DOHH2 (cell line): ENCODE measurements at regions not wholly inside any gene's neighbourhood (a gene's known extent, or its start where the extent isn't known, plus 50 kb on each side); places are given as distances from the start of the nearest gene placed in this dataset.

Source experiments
- H3F3A ChIP-seq: fragments of 200-600 bp; sonication (generic), shearing (Covaris generic); 2 replicates; pipeline ENCODE4 v1.6.0; 2016; ENCODE audit warnings: antibody characterized with exemption, mild to moderate bottlenecking; ENCODE audit not compliant: control insufficient read depth, insufficient read depth
- H3K27ac ChIP-seq: fragments of 200-600 bp; sonication (generic); 2 replicates; pipeline ENCODE4 v1.5.1; 2014; ENCODE audit warnings: low read depth, mild to moderate bottlenecking, low read length, moderate library complexity
- H3K27me3 ChIP-seq: fragments of 200-600 bp; sonication (generic); 2 replicates; pipeline ENCODE4 v1.6.1; 2014; ENCODE audit warnings: mild to moderate bottlenecking, low read length, mixed read lengths; ENCODE audit not compliant: control insufficient read depth
- H3K36me3 ChIP-seq: fragments of 200-600 bp; sonication (generic); 2 replicates; pipeline ENCODE4 v1.6.1; 2014; ENCODE audit warnings: mild to moderate bottlenecking, low read length, moderate library complexity, mixed read lengths; ENCODE audit not compliant: control insufficient read depth
- H3K4me1 ChIP-seq: fragments of 200-600 bp; sonication (generic); 2 replicates; pipeline ENCODE4 v1.6.1; 2014; ENCODE audit warnings: mild to moderate bottlenecking, low read length, mixed read lengths; ENCODE audit not compliant: control insufficient read depth
- H3K4me2 ChIP-seq: fragments of 200-600 bp; sonication (generic); 2 replicates; pipeline ENCODE4 v1.6.0; 2014; ENCODE audit warnings: mild to moderate bottlenecking, low read length, moderate library complexity
- H3K4me3 ChIP-seq: fragments of 200-600 bp; sonication (generic); 2 replicates; pipeline ENCODE4 v1.5.1; 2014; ENCODE audit warnings: mild to moderate bottlenecking, low read length, mixed read lengths
- H3K79me2 ChIP-seq: fragments of 200-600 bp; sonication (generic); 2 replicates; pipeline ENCODE4 v1.6.1; 2014; ENCODE audit warnings: mild to moderate bottlenecking, low read length, mixed read lengths; ENCODE audit not compliant: control insufficient read depth
- H3K9me2 ChIP-seq: fragments of 200-600 bp; sonication (generic); replicated peaks from 2 replicates; pipeline ENCODE4 v1.6.1; 2014; ENCODE audit warnings: mild to moderate bottlenecking, low read length, mixed read lengths; ENCODE audit not compliant: control insufficient read depth
- H3K9me3 ChIP-seq: fragments of 200-600 bp; sonication (generic); 2 replicates; pipeline ENCODE4 v1.6.1; 2014; ENCODE audit warnings: antibody characterized with exemption, low read length, mixed read lengths; ENCODE audit not compliant: control insufficient read depth, insufficient read depth
- H4K20me1 ChIP-seq: fragments of 200-600 bp; sonication (generic); 2 replicates; pipeline ENCODE4 v1.6.0; 2014; ENCODE audit warnings: low read depth, mild to moderate bottlenecking, antibody characterized with exemption, low read length, moderate library complexity; ENCODE audit not compliant: control insufficient read depth, insufficient read depth
- CTCF ChIP-seq: fragments of 200-600 bp; sonication (generic); IDR thresholded peaks from one replicate; pipeline ENCODE4 v1.5.1; 2014; ENCODE audit warnings: antibody characterized with exemption, mild to moderate bottlenecking, low read depth, low read length; ENCODE audit not compliant: poor library complexity, severe bottlenecking
- EZH2phosphoT487 ChIP-seq: fragments of 200-600 bp; sonication (generic); IDR thresholded peaks from 2 replicates; pipeline ENCODE4 v1.6.1; 2017; ENCODE audit warnings: borderline replicate concordance, mild to moderate bottlenecking, antibody characterized with exemption, low read length, moderate library complexity, mixed read lengths

- H4K20me1 ChIP-seq: no peaks in the 10 kb centered on the region
- H3K4me1 ChIP-seq: no peaks in the 10 kb centered on the region
- H3K9me2 ChIP-seq: no peaks in the 10 kb centered on the region
- no peak for TF ChIP-seq EZH2phosphoT487
- no peak for TF ChIP-seq CTCF
- no peak overlapping the region for H3K27ac ChIP-seq
- no peak overlapping the region for H3K4me2 ChIP-seq
- no peaks in the 10 kb centered on the region for H3K27me3 ChIP-seq
- H3K4me3 ChIP-seq: no peak overlapping the region
- no peaks in the 10 kb centered on the region for H3F3A ChIP-seq
- H3K36me3 ChIP-seq: no peaks in the 10 kb centered on the region
- no peaks in the 10 kb centered on the region for H3K79me2 ChIP-seq
- no peaks in the 10 kb centered on the region for H3K9me3 ChIP-seq
These were observed 2498.1 kb downstream of the PCDH7 start for GRCh38 chr4:33218238-33218637.

- no peaks in the 10 kb centered on the region for H3K36me3 ChIP-seq
- no peak overlapping the region for H3K4me2 ChIP-seq
- no peak for TF ChIP-seq CTCF
- no peak for TF ChIP-seq EZH2phosphoT487
- no peaks in the 10 kb centered on the region for H3K4me1 ChIP-seq
- H3K27ac ChIP-seq: no peak overlapping the region
- no peaks in the 10 kb centered on the region for H3K9me3 ChIP-seq
- H3K4me3 ChIP-seq: no peak overlapping the region
- H4K20me1 ChIP-seq: no peaks in the 10 kb centered on the region
- H3F3A ChIP-seq: no peaks in the 10 kb centered on the region
- no peaks in the 10 kb centered on the region for H3K27me3 ChIP-seq
- no peaks in the 10 kb centered on the region for H3K79me2 ChIP-seq
- H3K9me2 ChIP-seq: no peaks in the 10 kb centered on the region
These were observed 2506.0 kb downstream of the PCDH7 start for GRCh38 chr4:33226133-33226532.

- Histone ChIP-seq H3K4me2 (no peak overlapping the region), H3K4me1 (no peaks in the 10 kb centered on the region), H3K27me3 (no peaks in the 10 kb centered on the region), H4K20me1 (no peaks in the 10 kb centered on the region), H3K36me3 (no peaks in the 10 kb centered on the region), H3F3A (no peaks in the 10 kb centered on the region), H3K9me2 (no peaks in the 10 kb centered on the region), H3K27ac (no peak overlapping the region), H3K79me2 (no peaks in the 10 kb centered on the region), H3K4me3 (no peak overlapping the region), H3K9me3 (no peaks in the 10 kb centered on the region)
- TF ChIP-seq CTCF (no peak), EZH2phosphoT487 (no peak)
These were observed 2506.6 kb downstream of the PCDH7 start for GRCh38 chr4:33226783-33227182.

- no peaks in the 10 kb centered on the region for H3K4me1 ChIP-seq
- no peak overlapping the region for H3K4me3 ChIP-seq
These were observed 2534.9 kb downstream of the PCDH7 start for GRCh38 chr4:33255094-33255493.

More at GRCh38 chr4:33255094-33255493, 2534.9 kb downstream of the PCDH7 start:
- Histone ChIP-seq H4K20me1 (no peaks in the 10 kb centered on the region), H3F3A (no peaks in the 10 kb centered on the region), H3K9me3 (no peaks in the 10 kb centered on the region), H3K27ac (no peak overlapping the region), H3K36me3 (no peaks in the 10 kb centered on the region), H3K27me3 (no peaks in the 10 kb centered on the region), H3K4me2 (no peak overlapping the region), H3K9me2 (no peaks in the 10 kb centered on the region), H3K79me2 (no peaks in the 10 kb centered on the region)
- TF ChIP-seq EZH2phosphoT487 (no peak), CTCF (no peak)
